BJ (cell line): ENCODE measurements at regions not wholly inside any gene's neighbourhood (a gene's known extent, or its start where the extent isn't known, plus 50 kb on each side); places are given as distances from the start of the nearest gene placed in this dataset.

ENCODE experiments used
- CTCF ChIA-PET: fragments of 350-600 bp; formaldehyde crosslinking; extraction: SDS; loops from one replicate; lab custom pipeline; 2021; ENCODE audit warnings: antibody characterized with exemption, inconsistent platforms; lab: Yijun Ruan, JAX
- POLR2A ChIA-PET: fragments of 300-600 bp; sonication (Branson Sonifier 250); formaldehyde crosslinking; extraction: SDS; loops from one replicate; lab custom pipeline; 2021; ENCODE audit warnings: antibody characterized with exemption; lab: Charles Lee
- DNase-seq: peaks from one replicate; pipeline ENCODE4 v3.0.0-alpha.2; 2011; ENCODE audit warnings: low read depth
- H3K27me3 ChIP-seq: 2 replicates; pipeline ENCODE4 v1.6.0; 2011; ENCODE audit warnings: low read length; ENCODE audit not compliant: control insufficient read depth, insufficient read depth
- H3K36me3 ChIP-seq: 2 replicates; pipeline ENCODE4 v1.5.1; 2011; ENCODE audit warnings: low read length; ENCODE audit not compliant: control insufficient read depth, insufficient read depth
- H3K4me3 ChIP-seq: 2 replicates; pipeline ENCODE4 v1.5.1; 2011; ENCODE audit warnings: low read depth, mild to moderate bottlenecking, control low read depth, low read length
- TF ChIP-seq, protein P1 (sequence below): IDR thresholded peaks from 2 replicates; pipeline ENCODE4 v1.5.1; 2011; ENCODE audit warnings: low read depth, mild to moderate bottlenecking, control low read depth, inconsistent platforms, low read length, moderate library complexity; ENCODE audit not compliant: insufficient read depth

GRCh38 chr5:174829511-174829864 is 105.1 kb downstream of the MSX2 start:
- CTCF ChIA-PET = no interaction called here
- Histone ChIP-seq H3K27me3 (no peaks in the 10 kb centered on the region), H3K36me3 (no peaks in the 10 kb centered on the region), H3K4me3 (no peak overlapping the region)
- TF ChIP-seq, protein P1, sequence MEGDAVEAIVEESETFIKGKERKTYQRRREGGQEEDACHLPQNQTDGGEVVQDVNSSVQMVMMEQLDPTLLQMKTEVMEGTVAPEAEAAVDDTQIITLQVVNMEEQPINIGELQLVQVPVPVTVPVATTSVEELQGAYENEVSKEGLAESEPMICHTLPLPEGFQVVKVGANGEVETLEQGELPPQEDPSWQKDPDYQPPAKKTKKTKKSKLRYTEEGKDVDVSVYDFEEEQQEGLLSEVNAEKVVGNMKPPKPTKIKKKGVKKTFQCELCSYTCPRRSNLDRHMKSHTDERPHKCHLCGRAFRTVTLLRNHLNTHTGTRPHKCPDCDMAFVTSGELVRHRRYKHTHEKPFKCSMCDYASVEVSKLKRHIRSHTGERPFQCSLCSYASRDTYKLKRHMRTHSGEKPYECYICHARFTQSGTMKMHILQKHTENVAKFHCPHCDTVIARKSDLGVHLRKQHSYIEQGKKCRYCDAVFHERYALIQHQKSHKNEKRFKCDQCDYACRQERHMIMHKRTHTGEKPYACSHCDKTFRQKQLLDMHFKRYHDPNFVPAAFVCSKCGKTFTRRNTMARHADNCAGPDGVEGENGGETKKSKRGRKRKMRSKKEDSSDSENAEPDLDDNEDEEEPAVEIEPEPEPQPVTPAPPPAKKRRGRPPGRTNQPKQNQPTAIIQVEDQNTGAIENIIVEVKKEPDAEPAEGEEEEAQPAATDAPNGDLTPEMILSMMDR = no peak
- no peak for DNase-seq
- POLR2A ChIA-PET = interaction anchor here (0.6 kb wide), 1 partner anchor 410 kb away, joined by 4 read pairs; no protein-coding TSS in a partner anchor

DNA sequence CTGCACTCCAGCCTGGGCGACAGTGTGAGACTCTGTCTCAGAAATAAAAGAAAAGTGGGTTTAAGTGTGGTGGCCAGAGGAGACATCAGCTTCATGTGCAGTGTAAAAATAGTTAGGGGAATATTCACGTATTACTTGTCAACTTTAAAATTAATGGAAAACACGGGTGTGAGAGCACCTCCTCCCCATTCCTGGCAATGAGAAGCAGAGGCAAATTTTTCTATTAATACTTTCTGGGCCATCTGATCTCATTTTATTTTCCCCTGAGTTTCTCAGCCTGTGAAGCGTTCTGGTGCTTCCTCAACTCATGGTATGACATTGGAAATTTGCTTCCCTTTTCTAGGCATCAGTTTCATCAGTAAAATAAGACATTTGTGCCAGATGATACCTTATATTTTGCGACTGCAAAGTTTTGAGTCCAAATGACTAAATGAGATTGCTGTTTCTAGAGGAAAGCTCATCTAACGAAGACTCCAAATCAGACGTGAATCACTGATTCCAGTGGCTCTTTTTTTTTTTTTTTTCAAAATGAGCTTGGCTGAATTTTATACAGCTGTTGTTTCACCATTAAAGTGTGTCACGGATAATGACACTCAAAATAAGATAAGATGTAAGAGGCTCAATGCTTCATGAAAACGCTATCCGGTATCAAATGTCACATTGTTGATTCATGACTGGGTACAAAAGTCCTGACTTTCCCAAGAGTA is 104.6 kb downstream of the MSX2 start:
- peak; percentile 71 for DNase-seq
- Histone ChIP-seq H3K4me3 (no peak overlapping the region), H3K36me3 (no peaks in the 10 kb centered on the region), H3K27me3 (no peaks in the 10 kb centered on the region)
- CTCF ChIA-PET = interaction anchor here (1.8 kb wide), 1 partner anchor 83 kb away, joined by 4 read pairs; no protein-coding TSS in a partner anchor
- TF ChIP-seq, protein P1 = no peak
- POLR2A ChIA-PET = interaction anchor here (0.6 kb wide), 1 partner anchor 410 kb away, joined by 4 read pairs; no protein-coding TSS in a partner anchor

DNA sequence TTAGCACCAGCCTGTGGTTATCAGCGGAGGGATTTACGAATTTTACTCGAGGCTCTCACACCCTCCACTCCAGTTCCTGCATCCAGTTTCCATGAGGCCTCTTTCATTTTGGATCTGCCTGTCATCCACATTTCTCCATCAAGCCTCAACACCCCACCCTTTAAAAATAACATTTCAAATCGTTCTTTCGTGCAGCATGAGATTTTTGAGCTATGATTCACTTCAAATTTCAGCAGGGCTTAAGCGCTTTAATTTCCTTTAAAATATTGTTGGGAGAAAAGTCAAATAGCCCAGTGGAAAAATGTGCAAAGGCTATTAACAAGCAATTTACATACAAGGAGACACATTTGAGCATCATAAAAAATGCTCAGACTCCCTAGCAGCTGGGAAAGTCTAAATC is 103.2 kb downstream of the MSX2 start:
- Histone ChIP-seq H3K27me3 (no peaks in the 10 kb centered on the region), H3K4me3 (no peak overlapping the region), H3K36me3 (no peaks in the 10 kb centered on the region)
- no peak for DNase-seq
- CTCF ChIA-PET = interaction anchor here (1.2 to 1.8 kb wide), 2 partner anchors 10 to 81 kb away, joined by 3 to 4 read pairs; no protein-coding TSS in a partner anchor
- TF ChIP-seq, protein P1 = no peak
- POLR2A ChIA-PET = interaction anchor here (0.5 kb wide), 1 partner anchor 466 kb away, joined by 3 read pairs; no protein-coding TSS in a partner anchor

DNA sequence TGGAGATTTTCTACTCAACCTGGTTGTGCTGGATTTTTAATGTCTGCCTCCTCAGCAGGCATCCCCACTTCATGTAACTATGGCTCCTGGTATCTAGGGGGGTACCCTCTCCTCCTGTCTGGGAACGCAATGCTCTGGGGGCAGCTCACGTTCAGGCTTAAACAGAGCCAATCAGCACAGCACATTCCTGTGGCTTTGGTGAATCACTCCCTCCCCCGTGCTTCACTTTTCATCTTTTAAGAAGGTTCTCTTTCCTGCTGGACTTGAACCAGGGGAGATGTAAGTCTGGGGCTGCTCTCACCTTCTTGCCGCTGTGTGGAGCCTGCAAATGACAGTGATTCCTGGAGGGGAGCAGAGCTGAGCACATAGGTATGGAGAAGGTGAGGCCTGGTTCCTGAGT is 101.2 kb downstream of the MSX2 start:
- ChIA-PET CTCF (interaction anchor here (0.6 kb wide), 1 partner anchor 1344 kb away, joined by 3 read pairs; no protein-coding TSS in a partner anchor), POLR2A (no interaction called here)
- TF ChIP-seq, protein P1 = no peak
- Histone ChIP-seq H3K36me3 (no peaks in the 10 kb centered on the region), H3K4me3 (no peak overlapping the region), H3K27me3 (no peaks in the 10 kb centered on the region)
- no peak for DNase-seq

DNA sequence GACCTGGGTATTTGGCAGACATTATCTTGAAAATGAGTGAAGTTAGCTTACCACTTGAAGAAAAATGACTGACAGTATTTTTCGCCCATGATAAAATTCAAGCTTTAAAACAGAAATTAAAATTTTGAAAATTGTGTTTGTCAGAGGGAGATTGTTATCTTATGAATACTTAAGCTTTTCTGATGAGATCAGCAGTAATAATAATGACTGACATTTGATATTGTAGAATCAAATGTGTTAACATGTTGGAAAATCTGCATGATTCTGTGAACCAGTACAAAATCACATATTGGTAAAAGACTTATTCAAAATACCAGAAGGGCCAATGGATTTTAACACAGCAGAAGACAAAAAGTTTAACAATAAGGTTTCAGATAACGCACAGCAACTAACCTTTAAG is 94.0 kb downstream of the MSX2 start:
- Histone ChIP-seq H3K4me3 (no peak overlapping the region), H3K27me3 (no peaks in the 10 kb centered on the region), H3K36me3 (no peaks in the 10 kb centered on the region)
- CTCF ChIA-PET = interaction anchor here (1.5 kb wide), 1 partner anchor 9 kb away, joined by 3 read pairs; no protein-coding TSS in a partner anchor
- POLR2A ChIA-PET = interaction anchor here (0.7 kb wide), 1 partner anchor 405 kb away, joined by 3 read pairs; no protein-coding TSS in a partner anchor
- DNase-seq = no peak
- TF ChIP-seq, protein P1 = no peak
